SU-DHL-6 (cell line): ENCODE measurements at regions not wholly inside any gene's neighbourhood (a gene's known extent, or its start where the extent isn't known, plus 50 kb on each side); places are given as distances from the start of the nearest gene placed in this dataset.

Experiments used
- EZH2phosphoT487 ChIP-seq: fragments of 200-600 bp; sonication (generic), shearing (Covaris generic); conservative IDR thresholded peaks from 2 replicates; pipeline ENCODE4 v1.6.1; 2018; ENCODE audit warnings: mild to moderate bottlenecking, antibody characterized with exemption, low read length, moderate library complexity, mixed read lengths
- TF ChIP-seq, protein P1 (sequence below): fragments of 200-600 bp; sonication (generic); IDR thresholded peaks from one replicate; pipeline ENCODE4 v1.5.1; 2017; ENCODE audit warnings: antibody characterized with exemption, mild to moderate bottlenecking, low read length, moderate library complexity; ENCODE audit not compliant: insufficient read depth, poor library complexity, severe bottlenecking

DNA sequence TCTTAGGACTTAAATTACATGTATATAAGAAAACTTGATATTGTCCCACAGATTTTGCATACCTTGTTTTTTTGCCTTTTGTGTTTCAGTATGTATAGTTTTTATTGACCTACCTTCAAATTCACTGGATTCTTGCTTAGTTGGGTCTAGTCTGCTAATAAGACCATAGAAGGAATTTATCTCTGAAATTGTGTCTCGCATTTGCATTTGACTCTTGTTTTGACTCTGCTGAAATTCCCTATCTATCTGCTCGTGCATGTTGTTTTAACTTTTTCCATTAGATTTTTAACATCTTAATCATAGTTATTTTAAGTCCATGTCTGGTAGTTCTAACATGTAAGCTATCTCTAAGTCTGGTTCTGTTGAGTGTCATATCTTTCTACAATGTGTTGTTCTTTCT lies 163.9 kb downstream of the SCP2D1 start:
- TF ChIP-seq, protein P1, sequence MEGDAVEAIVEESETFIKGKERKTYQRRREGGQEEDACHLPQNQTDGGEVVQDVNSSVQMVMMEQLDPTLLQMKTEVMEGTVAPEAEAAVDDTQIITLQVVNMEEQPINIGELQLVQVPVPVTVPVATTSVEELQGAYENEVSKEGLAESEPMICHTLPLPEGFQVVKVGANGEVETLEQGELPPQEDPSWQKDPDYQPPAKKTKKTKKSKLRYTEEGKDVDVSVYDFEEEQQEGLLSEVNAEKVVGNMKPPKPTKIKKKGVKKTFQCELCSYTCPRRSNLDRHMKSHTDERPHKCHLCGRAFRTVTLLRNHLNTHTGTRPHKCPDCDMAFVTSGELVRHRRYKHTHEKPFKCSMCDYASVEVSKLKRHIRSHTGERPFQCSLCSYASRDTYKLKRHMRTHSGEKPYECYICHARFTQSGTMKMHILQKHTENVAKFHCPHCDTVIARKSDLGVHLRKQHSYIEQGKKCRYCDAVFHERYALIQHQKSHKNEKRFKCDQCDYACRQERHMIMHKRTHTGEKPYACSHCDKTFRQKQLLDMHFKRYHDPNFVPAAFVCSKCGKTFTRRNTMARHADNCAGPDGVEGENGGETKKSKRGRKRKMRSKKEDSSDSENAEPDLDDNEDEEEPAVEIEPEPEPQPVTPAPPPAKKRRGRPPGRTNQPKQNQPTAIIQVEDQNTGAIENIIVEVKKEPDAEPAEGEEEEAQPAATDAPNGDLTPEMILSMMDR = no peak
- TF ChIP-seq EZH2phosphoT487 = no peak
